ENCODE measurements at regions not wholly inside any gene's neighbourhood (a gene's known extent, or its start where the extent isn't known, plus 50 kb on each side); places are given as distances from the start of the nearest gene placed in this dataset.

- peaks cover 4 to 11% of the 10 kb centered on the region in 2 donors for H3K27me3 Mint-ChIP-seq
- DNase-seq: no peak
- no peaks in the 10 kb centered on the region for H3K4me1 ChIP-seq (ENCODE audit: insufficient read depth, low read length)
- no peaks in the 10 kb centered on the region for H3K36me3 Mint-ChIP-seq
- no peaks in the 10 kb centered on the region for H3K4me1 Mint-ChIP-seq
- H3K9me3 ChIP-seq (ENCODE audit: low read length): no peaks in the 10 kb centered on the region
- no peak overlapping the region for H3K4me3 Mint-ChIP-seq
- no peak overlapping the region for H3K4me3 ChIP-seq (ENCODE audit: low read length)
- no peaks in the 10 kb centered on the region for H3K27me3 ChIP-seq (ENCODE audit: insufficient read depth, low read length, poor library complexity, severe bottlenecking)
- ChIA-PET CTCF (no interaction called here), POLR2A (no interaction called here)
- H3K27ac Mint-ChIP-seq: no peak overlapping the region
- no peak overlapping the region for H3K27ac ChIP-seq (ENCODE audit: low read depth, low read length)
- H3K36me3 ChIP-seq (ENCODE audit: insufficient read depth, low read length): no peaks in the 10 kb centered on the region
- no peaks in the 10 kb centered on the region for H3K9me3 Mint-ChIP-seq
Observed at GRCh38 chr19:33878030-33878544, 81.4 kb downstream of the KCTD15 start.

DNA sequence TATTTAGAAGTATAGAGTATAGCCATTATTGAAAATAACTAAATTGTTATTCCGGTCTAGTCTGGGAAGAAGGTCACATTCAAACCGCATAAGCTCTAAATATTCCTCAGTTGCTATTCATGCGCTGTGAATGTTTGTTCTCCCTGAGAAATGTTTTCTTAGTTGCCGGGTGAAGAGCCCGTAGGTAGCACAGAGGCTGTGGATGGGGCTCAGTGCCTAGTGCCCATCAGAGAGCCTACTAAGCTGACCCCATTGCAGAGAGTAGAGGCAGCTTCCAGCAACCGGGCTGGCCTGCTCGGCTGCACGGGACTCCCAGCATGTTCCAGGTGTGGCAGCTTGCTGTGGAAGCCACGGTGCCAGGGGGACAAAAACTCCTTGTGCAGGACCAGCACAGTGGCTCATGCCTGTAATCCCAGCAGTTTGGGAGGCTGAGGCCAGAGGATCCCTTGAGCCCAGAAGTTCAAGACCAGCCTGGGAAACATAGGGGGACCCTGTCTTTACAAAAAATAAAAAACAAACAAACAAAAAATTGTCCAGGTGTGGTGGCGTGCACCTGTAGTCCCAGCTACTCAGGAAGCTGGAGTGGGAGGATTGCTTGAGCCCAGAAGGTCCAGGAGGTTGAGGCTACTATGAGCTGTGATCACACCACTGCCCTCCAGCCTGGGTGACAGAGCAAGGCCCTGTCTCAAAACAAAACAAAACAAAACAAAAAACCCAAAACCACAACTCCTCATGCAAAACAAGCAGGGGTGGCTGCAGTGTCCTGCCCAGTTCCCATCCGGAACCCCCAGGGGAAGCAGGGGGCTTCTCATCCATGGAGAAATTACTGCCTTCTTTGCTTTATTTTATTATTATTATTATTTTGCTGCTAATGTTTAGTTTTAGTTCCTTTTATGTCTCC is 82.5 kb downstream of the KCTD15 start:
- Histone ChIP-seq H3K9me3 (ENCODE audit: low read length) (no peaks in the 10 kb centered on the region), H3K4me1 (ENCODE audit: insufficient read depth, low read length) (no peaks in the 10 kb centered on the region), H3K4me3 (ENCODE audit: low read length) (no peak overlapping the region), H3K27ac (ENCODE audit: low read depth, low read length) (no peak overlapping the region), H3K36me3 (ENCODE audit: insufficient read depth, low read length) (no peaks in the 10 kb centered on the region), H3K27me3 (ENCODE audit: insufficient read depth, low read length, poor library complexity, severe bottlenecking) (no peaks in the 10 kb centered on the region)
- no peaks in the 10 kb centered on the region for H3K36me3 Mint-ChIP-seq
- no peaks in the 10 kb centered on the region for H3K9me3 Mint-ChIP-seq
- peaks cover 4 to 7% of the 10 kb centered on the region in 2 donors for H3K27me3 Mint-ChIP-seq
- CTCF ChIA-PET: no interaction called here
- POLR2A ChIA-PET: no interaction called here
- H3K4me1 Mint-ChIP-seq: peaks cover 0 to 1% (median 0%) of the 10 kb centered on the region in 3 donors
- no peak for DNase-seq
- no peak overlapping the region for H3K4me3 Mint-ChIP-seq
- H3K27ac Mint-ChIP-seq: no peak overlapping the region

GRCh38 chr19:33879818-33880575 is 83.3 kb downstream of the KCTD15 start:
- no peak for DNase-seq
- no peak overlapping the region for H3K4me3 Mint-ChIP-seq
- no peak overlapping the region for H3K27ac Mint-ChIP-seq
- H3K36me3 Mint-ChIP-seq: no peaks in the 10 kb centered on the region
- Histone ChIP-seq H3K27me3 (ENCODE audit: insufficient read depth, low read length, poor library complexity, severe bottlenecking) (no peaks in the 10 kb centered on the region), H3K27ac (ENCODE audit: low read depth, low read length) (no peak overlapping the region), H3K4me1 (ENCODE audit: insufficient read depth, low read length) (no peaks in the 10 kb centered on the region), H3K36me3 (ENCODE audit: insufficient read depth, low read length) (no peaks in the 10 kb centered on the region), H3K4me3 (ENCODE audit: low read length) (no peak overlapping the region), H3K9me3 (ENCODE audit: low read length) (no peaks in the 10 kb centered on the region)
- H3K4me1 Mint-ChIP-seq: peaks cover 0 to 5% (median 0%) of the 10 kb centered on the region in 3 donors
- no peaks in the 10 kb centered on the region for H3K9me3 Mint-ChIP-seq
- H3K27me3 Mint-ChIP-seq: peaks cover 4 to 7% of the 10 kb centered on the region in 2 donors
- ChIA-PET CTCF (no interaction called here), POLR2A (no interaction called here)

- DNase-seq: no peak
- POLR2A ChIA-PET: interaction anchor here (0.7 kb wide), 1 partner anchor 9 kb away, joined by 3 read pairs; no protein-coding TSS in a partner anchor
- Histone ChIP-seq H3K27me3 (ENCODE audit: insufficient read depth, low read length, poor library complexity, severe bottlenecking) (no peaks in the 10 kb centered on the region), H3K4me1 (ENCODE audit: insufficient read depth, low read length) (no peaks in the 10 kb centered on the region), H3K36me3 (ENCODE audit: insufficient read depth, low read length) (no peaks in the 10 kb centered on the region), H3K27ac (ENCODE audit: low read depth, low read length) (no peak overlapping the region), H3K9me3 (ENCODE audit: low read length) (no peaks in the 10 kb centered on the region), H3K4me3 (ENCODE audit: low read length) (no peak overlapping the region)
- Mint-ChIP-seq H3K4me1 (peaks cover 0 to 5% (median 0%) of the 10 kb centered on the region in 3 donors), H3K27me3 (peaks cover 3% of the 10 kb centered on the region in 2 donors), H3K27ac (no peak overlapping the region), H3K4me3 (no peak overlapping the region), H3K9me3 (peaks cover 0 to 3% (median 0%) of the 10 kb centered on the region in 5 donors), H3K36me3 (no peaks in the 10 kb centered on the region)
- CTCF ChIA-PET: no interaction called here
Observed at GRCh38 chr19:33883859-33884519, 87.3 kb downstream of the KCTD15 start.

DNA sequence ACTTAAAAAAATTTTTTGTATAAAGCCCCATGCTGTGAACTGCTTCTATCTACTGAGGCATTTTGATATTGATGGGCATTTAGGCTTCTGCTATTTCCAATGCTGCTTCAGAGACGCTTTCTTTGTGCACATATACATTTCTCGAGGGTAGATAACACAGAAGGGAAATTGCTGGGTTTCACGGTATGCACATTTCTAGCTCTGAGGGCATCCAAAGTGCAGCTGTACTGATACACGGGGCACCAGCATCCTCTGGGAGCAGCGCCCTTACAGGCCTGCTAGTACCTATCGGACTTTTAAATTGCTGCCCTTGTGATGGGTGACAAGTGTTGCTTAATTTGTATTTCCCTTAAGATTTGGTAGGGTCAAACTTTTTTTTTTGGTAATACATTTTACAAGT is 88.6 kb downstream of the KCTD15 start:
- ChIA-PET POLR2A (no interaction called here), CTCF (no interaction called here)
- Mint-ChIP-seq H3K4me1 (peaks cover 0 to 5% (median 0%) of the 10 kb centered on the region in 3 donors), H3K27ac (no peak overlapping the region), H3K27me3 (peaks cover 8 to 9% of the 10 kb centered on the region in 2 donors), H3K36me3 (peaks cover 0 to 2% (median 0%) of the 10 kb centered on the region in 3 donors), H3K9me3 (peaks cover 0 to 3% (median 0%) of the 10 kb centered on the region in 5 donors), H3K4me3 (no peak overlapping the region)
- H3K4me3 ChIP-seq (ENCODE audit: low read length): no peak overlapping the region
- no peaks in the 10 kb centered on the region for H3K27me3 ChIP-seq (ENCODE audit: insufficient read depth, low read length, poor library complexity, severe bottlenecking)
- no peaks in the 10 kb centered on the region for H3K4me1 ChIP-seq (ENCODE audit: insufficient read depth, low read length)
- DNase-seq: no peak
- no peaks in the 10 kb centered on the region for H3K9me3 ChIP-seq (ENCODE audit: low read length)
- H3K36me3 ChIP-seq (ENCODE audit: insufficient read depth, low read length): no peaks in the 10 kb centered on the region
- H3K27ac ChIP-seq (ENCODE audit: low read depth, low read length): no peak overlapping the region

DNA sequence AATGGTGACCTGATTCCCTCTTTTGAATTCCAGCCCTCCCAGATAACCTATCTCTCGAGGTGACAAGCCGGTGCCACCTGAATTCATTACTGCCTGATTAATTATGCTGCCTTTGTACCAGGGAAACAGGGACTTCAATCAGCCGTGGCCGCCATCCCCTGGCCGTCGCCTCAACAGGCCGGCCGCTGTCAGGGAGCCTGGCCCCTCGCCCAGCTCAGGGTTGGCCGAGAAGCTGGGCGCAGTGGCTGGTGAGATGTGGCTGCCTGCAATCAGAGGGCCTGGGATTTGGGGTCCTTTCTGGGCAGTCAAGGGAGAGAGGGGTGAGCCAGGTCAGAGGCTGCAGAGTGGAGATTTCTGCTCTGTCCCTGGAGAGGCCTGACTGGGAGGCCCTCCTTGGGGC is 91.2 kb downstream of the KCTD15 start:
- DNase-seq: no peak
- CTCF ChIA-PET: no interaction called here
- H3K9me3 Mint-ChIP-seq: peaks cover 0 to 3% (median 0%) of the 10 kb centered on the region in 5 donors

GRCh38 chr19:33888665-33889064 is 92.0 kb downstream of the KCTD15 start:
- peaks cover 6 to 16% of the 10 kb centered on the region in 2 donors for H3K27me3 Mint-ChIP-seq
- no peaks in the 10 kb centered on the region for H3K9me3 ChIP-seq (ENCODE audit: low read length)
- POLR2A ChIA-PET: no interaction called here
- no peaks in the 10 kb centered on the region for H3K4me1 ChIP-seq (ENCODE audit: insufficient read depth, low read length)
- peaks cover 0 to 5% (median 0%) of the 10 kb centered on the region in 3 donors for H3K4me1 Mint-ChIP-seq
- no peaks in the 10 kb centered on the region for H3K36me3 ChIP-seq (ENCODE audit: insufficient read depth, low read length)
- H3K27ac Mint-ChIP-seq: no peak overlapping the region
- H3K9me3 Mint-ChIP-seq: peaks cover 0 to 3% (median 0%) of the 10 kb centered on the region in 5 donors
- no peak for DNase-seq
- H3K36me3 Mint-ChIP-seq: peaks cover 0 to 2% (median 0%) of the 10 kb centered on the region in 3 donors
- H3K4me3 Mint-ChIP-seq: no peak overlapping the region
- CTCF ChIA-PET: no interaction called here
- no peak overlapping the region for H3K27ac ChIP-seq (ENCODE audit: low read depth, low read length)
- no peak overlapping the region for H3K4me3 ChIP-seq (ENCODE audit: low read length)
- H3K27me3 ChIP-seq (ENCODE audit: insufficient read depth, low read length, poor library complexity, severe bottlenecking): no peaks in the 10 kb centered on the region

More for the DNA sequence above, 91.2 kb downstream of the KCTD15 start:
- Histone ChIP-seq H3K4me1 (ENCODE audit: insufficient read depth, low read length) (no peaks in the 10 kb centered on the region), H3K4me3 (ENCODE audit: low read length) (no peak overlapping the region), H3K9me3 (ENCODE audit: low read length) (no peaks in the 10 kb centered on the region), H3K27ac (ENCODE audit: low read depth, low read length) (no peak overlapping the region), H3K27me3 (ENCODE audit: insufficient read depth, low read length, poor library complexity, severe bottlenecking) (no peaks in the 10 kb centered on the region), H3K36me3 (ENCODE audit: insufficient read depth, low read length) (no peaks in the 10 kb centered on the region)
- peaks cover 0 to 2% (median 0%) of the 10 kb centered on the region in 3 donors for H3K36me3 Mint-ChIP-seq
- H3K27ac Mint-ChIP-seq: no peak overlapping the region
- H3K4me1 Mint-ChIP-seq: peaks cover 0 to 5% (median 0%) of the 10 kb centered on the region in 3 donors
- POLR2A ChIA-PET: no interaction called here
- no peak overlapping the region for H3K4me3 Mint-ChIP-seq
- peaks cover 9 to 11% of the 10 kb centered on the region in 2 donors for H3K27me3 Mint-ChIP-seq

All from CD8-positive, alpha-beta memory T cell (primary cell).